ENCODE measurements at regions not wholly inside any gene's neighbourhood (a gene's known extent, or its start where the extent isn't known, plus 50 kb on each side); places are given as distances from the start of the nearest gene placed in this dataset.

DNA sequence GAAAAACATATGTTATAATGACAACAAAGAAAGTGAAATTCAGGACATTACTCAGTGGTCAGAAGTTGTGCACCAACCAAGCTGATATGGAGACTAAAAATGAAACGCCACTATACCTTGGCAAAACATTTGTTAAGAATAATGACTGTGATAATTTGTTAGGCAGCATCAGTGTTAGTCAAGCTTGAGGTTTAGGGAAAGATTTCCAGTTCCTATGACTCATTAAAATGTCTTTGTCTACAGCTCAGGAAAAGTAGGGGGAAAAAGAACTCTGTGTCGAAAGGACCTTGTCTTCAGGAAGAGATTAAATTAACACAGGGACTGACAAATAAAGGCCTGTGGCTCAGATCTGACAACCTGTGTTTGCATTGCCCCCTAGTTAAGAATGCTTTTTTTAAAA, 764.1 kb upstream of the SLITRK6 start:
- no peak overlapping the region for H3K27ac ChIP-seq (ENCODE audit: low read length)
- WGBS (ENCODE audit: insufficient coverage, low lambda C conversion rate): 67% methylated on average over 1 of the region's 2 CpGs
- no peaks in the 10 kb centered on the region for H3K9me3 ChIP-seq (ENCODE audit: control insufficient read depth, low read depth, low read length)
- H3K4me1 ChIP-seq (ENCODE audit: control insufficient read depth, insufficient read depth, low read length): no peaks in the 10 kb centered on the region
- no peak overlapping the region for H3K4me3 ChIP-seq (ENCODE audit: low read length)
- H3K36me3 ChIP-seq (ENCODE audit: control insufficient read depth, insufficient read depth, low read length): no peaks in the 10 kb centered on the region
- DNase-seq: no peak
- no peaks in the 10 kb centered on the region for H3K27me3 ChIP-seq (ENCODE audit: control insufficient read depth, insufficient read depth, low read length)

DNA sequence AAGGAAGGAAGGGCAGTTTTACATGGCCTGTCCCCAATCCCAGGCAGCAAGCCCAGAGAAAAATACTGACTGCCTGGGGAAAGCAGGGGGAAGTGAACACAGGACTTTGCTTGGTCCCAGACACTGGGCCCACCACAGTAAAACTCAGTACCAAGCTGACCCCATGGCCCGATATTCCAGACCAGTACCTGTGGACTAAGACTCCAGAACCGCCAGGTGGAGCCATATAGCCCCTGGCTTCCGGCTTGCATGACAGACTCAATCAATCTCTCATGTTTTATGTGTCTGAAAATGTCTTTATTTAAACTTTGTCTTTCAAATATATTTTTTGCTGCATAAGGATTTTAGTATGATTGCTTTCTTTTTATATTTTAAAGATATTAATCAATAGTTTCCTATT, 767.9 kb upstream of the SLITRK6 start:
- H3K4me1 ChIP-seq (ENCODE audit: control insufficient read depth, insufficient read depth, low read length): no peaks in the 10 kb centered on the region

DNA sequence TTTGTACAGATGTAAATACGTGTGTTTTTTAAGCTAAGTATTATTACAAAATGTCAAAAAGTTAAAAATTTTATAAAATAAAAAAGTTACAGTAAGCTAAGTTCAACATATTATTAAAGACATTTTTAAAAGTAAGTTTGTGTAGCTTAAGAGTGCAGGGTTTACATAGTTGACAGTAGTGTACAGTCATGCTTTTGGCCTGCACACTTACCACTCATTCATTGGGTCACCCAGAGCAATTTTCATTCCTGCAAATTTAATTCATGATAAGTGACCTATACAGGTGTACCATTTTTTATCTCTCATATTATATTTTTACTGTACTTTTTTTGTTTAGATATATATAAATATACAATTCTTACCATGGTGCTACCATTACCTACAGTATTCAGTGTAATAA, 769.9 kb upstream of the SLITRK6 start:
- no peaks in the 10 kb centered on the region for H3K4me1 ChIP-seq (ENCODE audit: control insufficient read depth, insufficient read depth, low read length)
- H3K27ac ChIP-seq (ENCODE audit: low read length): no peak overlapping the region
- no peak for DNase-seq
- no peaks in the 10 kb centered on the region for H3K36me3 ChIP-seq (ENCODE audit: control insufficient read depth, insufficient read depth, low read length)
- 86% methylated on average over 1 of the region's 1 CpG for WGBS (ENCODE audit: insufficient coverage, low lambda C conversion rate)
- H3K4me3 ChIP-seq (ENCODE audit: low read length): no peak overlapping the region
- H3K27me3 ChIP-seq (ENCODE audit: control insufficient read depth, insufficient read depth, low read length): no peaks in the 10 kb centered on the region
- H3K9me3 ChIP-seq (ENCODE audit: control insufficient read depth, low read depth, low read length): no peaks in the 10 kb centered on the region

More for the DNA sequence above, 767.9 kb upstream of the SLITRK6 start:
- Histone ChIP-seq H3K9me3 (ENCODE audit: control insufficient read depth, low read depth, low read length) (no peaks in the 10 kb centered on the region), H3K36me3 (ENCODE audit: control insufficient read depth, insufficient read depth, low read length) (no peaks in the 10 kb centered on the region), H3K27me3 (ENCODE audit: control insufficient read depth, insufficient read depth, low read length) (no peaks in the 10 kb centered on the region), H3K4me3 (ENCODE audit: low read length) (no peak overlapping the region), H3K27ac (ENCODE audit: low read length) (no peak overlapping the region)
- WGBS (ENCODE audit: insufficient coverage, low lambda C conversion rate): no CpG with 5 or more reads among the region's 3 CpGs
- DNase-seq: no peak

DNA sequence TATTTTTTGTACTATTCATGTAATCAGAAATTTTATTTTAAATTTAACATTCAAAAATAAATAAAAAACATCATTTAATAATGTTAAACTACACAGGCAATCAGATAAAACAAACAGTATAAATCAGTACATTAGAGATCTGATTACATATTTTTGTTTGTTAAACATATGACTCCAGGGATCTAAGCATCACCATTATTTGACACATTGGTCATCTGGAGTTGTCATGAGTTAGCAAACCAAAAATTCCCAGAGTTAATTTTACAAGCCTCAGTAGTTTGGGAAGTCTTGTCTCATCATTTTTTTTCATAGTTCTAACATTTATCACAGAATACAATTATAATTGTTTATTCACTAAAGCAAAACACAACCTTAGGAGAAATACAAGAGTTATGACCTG, 770.8 kb upstream of the SLITRK6 start:
- Histone ChIP-seq H3K27ac (ENCODE audit: low read length) (no peak overlapping the region), H3K4me1 (ENCODE audit: control insufficient read depth, insufficient read depth, low read length) (no peaks in the 10 kb centered on the region), H3K36me3 (ENCODE audit: control insufficient read depth, insufficient read depth, low read length) (no peaks in the 10 kb centered on the region), H3K27me3 (ENCODE audit: control insufficient read depth, insufficient read depth, low read length) (no peaks in the 10 kb centered on the region), H3K4me3 (ENCODE audit: low read length) (no peak overlapping the region), H3K9me3 (ENCODE audit: control insufficient read depth, low read depth, low read length) (no peaks in the 10 kb centered on the region)
- no peak for DNase-seq

DNA sequence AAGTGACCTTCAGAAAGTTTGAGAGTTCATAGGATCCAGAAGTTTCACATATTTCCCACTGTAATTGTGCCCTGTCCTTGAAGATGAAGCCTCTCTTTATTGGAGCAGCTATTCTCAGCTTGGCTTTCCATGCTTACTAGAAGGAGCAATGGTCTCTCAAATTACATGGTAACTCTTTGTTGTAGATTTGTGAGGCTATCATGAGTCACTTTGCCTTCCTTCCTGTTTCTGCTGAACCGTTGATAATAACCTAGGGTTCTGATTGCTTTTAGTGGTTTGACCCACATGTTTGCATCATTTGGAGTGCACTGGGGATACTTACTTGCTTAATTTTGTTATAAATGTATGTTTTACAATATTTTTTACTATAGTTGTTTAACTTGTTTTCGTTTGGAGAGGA, 772.9 kb upstream of the SLITRK6 start:
- no peaks in the 10 kb centered on the region for H3K36me3 ChIP-seq (ENCODE audit: control insufficient read depth, insufficient read depth, low read length)
- H3K4me1 ChIP-seq (ENCODE audit: control insufficient read depth, insufficient read depth, low read length): no peaks in the 10 kb centered on the region
- 76% methylated on average over 2 of the region's 2 CpGs for WGBS (ENCODE audit: insufficient coverage, low lambda C conversion rate)

DNA sequence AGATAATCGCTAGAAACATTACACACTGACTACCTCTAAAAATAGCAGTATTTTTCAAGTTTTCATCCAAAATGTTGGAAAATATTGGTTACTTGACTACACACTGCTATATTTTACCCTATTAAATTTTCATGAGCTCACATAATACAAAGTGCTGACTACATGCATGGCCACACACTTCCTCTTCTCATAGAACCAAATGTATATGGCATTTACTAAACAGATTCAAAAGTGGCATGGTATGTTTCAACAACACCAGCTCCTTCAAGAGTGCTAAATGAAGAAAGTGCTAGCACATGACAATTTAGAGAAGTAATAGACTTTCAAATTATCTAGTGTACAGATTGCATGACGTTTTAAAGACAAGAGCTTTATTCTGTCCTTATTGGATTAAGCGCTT, 780.4 kb upstream of the SLITRK6 start:
- H3K4me1 ChIP-seq (ENCODE audit: control insufficient read depth, insufficient read depth, low read length): no peaks in the 10 kb centered on the region
- H3K9me3 ChIP-seq (ENCODE audit: control insufficient read depth, low read depth, low read length): no peaks in the 10 kb centered on the region
- H3K4me3 ChIP-seq (ENCODE audit: low read length): no peak overlapping the region
- no peak overlapping the region for H3K27ac ChIP-seq (ENCODE audit: low read length)
- no peaks in the 10 kb centered on the region for H3K27me3 ChIP-seq (ENCODE audit: control insufficient read depth, insufficient read depth, low read length)
- 83% methylated on average over 1 of the region's 3 CpGs for WGBS (ENCODE audit: insufficient coverage, low lambda C conversion rate)
- DNase-seq: no peak
- H3K36me3 ChIP-seq (ENCODE audit: control insufficient read depth, insufficient read depth, low read length): no peaks in the 10 kb centered on the region

More for the DNA sequence above, 772.9 kb upstream of the SLITRK6 start:
- Histone ChIP-seq H3K4me3 (ENCODE audit: low read length) (no peak overlapping the region), H3K9me3 (ENCODE audit: control insufficient read depth, low read depth, low read length) (no peaks in the 10 kb centered on the region), H3K27me3 (ENCODE audit: control insufficient read depth, insufficient read depth, low read length) (no peaks in the 10 kb centered on the region), H3K27ac (ENCODE audit: low read length) (no peak overlapping the region)
- DNase-seq: no peak

DNA sequence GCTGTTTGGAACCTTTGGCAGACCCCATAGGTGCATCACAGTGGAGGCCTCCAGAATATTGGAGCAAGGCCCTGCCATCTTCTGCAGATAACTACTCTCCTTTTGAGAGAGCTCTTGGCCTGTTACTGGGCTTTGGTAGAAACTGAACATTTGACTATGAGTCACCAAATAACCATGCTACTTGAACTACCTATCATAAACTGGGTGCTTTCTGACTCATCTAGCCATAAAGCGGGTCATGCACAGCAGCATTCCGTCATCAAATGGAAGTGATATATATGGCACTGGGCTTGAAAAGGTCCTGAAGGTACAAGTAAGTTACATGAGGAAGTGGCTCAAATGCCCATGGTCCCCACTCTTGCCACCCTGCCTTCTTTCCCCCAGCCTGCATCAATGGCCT, 782.5 kb upstream of the SLITRK6 start:
- WGBS (ENCODE audit: insufficient coverage, low lambda C conversion rate): no CpG with 5 or more reads among the region's 2 CpGs
- H3K9me3 ChIP-seq (ENCODE audit: control insufficient read depth, low read depth, low read length): no peaks in the 10 kb centered on the region
- H3K4me3 ChIP-seq (ENCODE audit: low read length): no peak overlapping the region
- H3K27ac ChIP-seq (ENCODE audit: low read length): no peak overlapping the region
- H3K4me1 ChIP-seq (ENCODE audit: control insufficient read depth, insufficient read depth, low read length): no peaks in the 10 kb centered on the region
- no peak for DNase-seq
- H3K27me3 ChIP-seq (ENCODE audit: control insufficient read depth, insufficient read depth, low read length): no peaks in the 10 kb centered on the region
- H3K36me3 ChIP-seq (ENCODE audit: control insufficient read depth, insufficient read depth, low read length): no peaks in the 10 kb centered on the region

DNA sequence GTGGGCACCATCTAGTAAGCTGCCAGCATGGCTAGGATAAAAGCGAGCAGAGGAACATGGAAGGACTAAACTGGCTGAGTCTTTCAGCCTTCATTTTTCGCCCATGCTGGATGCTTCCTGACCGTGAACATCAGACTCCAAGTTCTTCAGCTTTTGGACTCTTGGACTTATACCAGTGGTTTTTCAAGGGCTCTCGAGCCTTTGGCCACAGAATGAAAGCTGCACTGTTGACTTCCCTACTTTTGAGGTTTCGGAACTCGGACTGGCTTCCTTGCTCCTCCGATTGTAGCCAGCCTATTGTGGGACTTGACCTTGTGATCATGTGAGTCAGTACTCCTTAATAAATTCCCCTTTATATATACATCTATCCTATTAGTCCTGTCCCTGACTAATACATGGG, 785.1 kb upstream of the SLITRK6 start:
- no peaks in the 10 kb centered on the region for H3K27me3 ChIP-seq (ENCODE audit: control insufficient read depth, insufficient read depth, low read length)

DNA sequence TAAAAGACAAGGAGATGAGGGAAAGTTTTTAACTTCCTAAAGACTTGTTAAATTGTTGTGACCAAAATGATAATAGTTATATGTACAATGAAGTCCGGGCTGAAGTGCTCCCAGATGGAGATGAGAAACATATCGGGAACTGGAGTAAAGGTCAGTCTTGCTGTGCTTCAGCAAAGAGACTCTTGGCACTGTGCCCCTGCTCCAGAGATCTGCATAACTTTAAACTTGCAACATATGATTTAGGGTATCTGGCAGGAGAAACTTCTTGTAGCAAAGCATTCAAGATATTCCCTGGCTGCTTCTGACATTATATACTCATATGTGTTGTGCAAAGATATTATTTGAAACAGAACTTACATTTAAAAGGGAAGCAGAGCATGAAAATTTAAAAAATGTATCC, 786.6 kb upstream of the SLITRK6 start:
- H3K36me3 ChIP-seq (ENCODE audit: control insufficient read depth, insufficient read depth, low read length): no peaks in the 10 kb centered on the region
- no CpG with 5 or more reads among the region's 2 CpGs for WGBS (ENCODE audit: insufficient coverage, low lambda C conversion rate)
- no peaks in the 10 kb centered on the region for H3K9me3 ChIP-seq (ENCODE audit: control insufficient read depth, low read depth, low read length)
- no peak overlapping the region for H3K4me3 ChIP-seq (ENCODE audit: low read length)
- DNase-seq: peak; percentile 40 to 41
- no peaks in the 10 kb centered on the region for H3K27me3 ChIP-seq (ENCODE audit: control insufficient read depth, insufficient read depth, low read length)
- no peak overlapping the region for H3K27ac ChIP-seq (ENCODE audit: low read length)
- no peaks in the 10 kb centered on the region for H3K4me1 ChIP-seq (ENCODE audit: control insufficient read depth, insufficient read depth, low read length)

More for the DNA sequence above, 785.1 kb upstream of the SLITRK6 start:
- DNase-seq: no peak
- no CpG with 5 or more reads among the region's 7 CpGs for WGBS (ENCODE audit: insufficient coverage, low lambda C conversion rate)
- Histone ChIP-seq H3K4me3 (ENCODE audit: low read length) (no peak overlapping the region), H3K27ac (ENCODE audit: low read length) (no peak overlapping the region), H3K36me3 (ENCODE audit: control insufficient read depth, insufficient read depth, low read length) (no peaks in the 10 kb centered on the region), H3K4me1 (ENCODE audit: control insufficient read depth, insufficient read depth, low read length) (no peaks in the 10 kb centered on the region), H3K9me3 (ENCODE audit: control insufficient read depth, low read depth, low read length) (no peaks in the 10 kb centered on the region)

DNA sequence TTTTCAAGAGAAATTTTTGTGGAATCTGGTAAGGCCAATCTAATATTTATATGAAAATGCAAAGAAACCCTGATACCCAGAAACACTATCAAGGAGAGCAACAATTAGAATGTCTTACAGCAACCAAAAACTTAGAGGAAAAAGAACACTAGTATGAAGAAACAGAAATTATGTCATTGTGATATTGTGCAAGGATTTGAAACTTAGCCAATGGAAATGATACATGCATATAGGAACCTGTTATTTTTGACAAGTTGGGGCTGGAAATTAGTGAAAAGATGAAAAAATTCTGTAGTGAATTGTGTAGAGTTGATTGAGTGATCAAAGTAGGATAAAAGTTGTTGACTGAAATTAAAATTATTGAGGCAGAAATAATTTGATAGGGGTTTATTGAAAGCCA, 792.6 kb upstream of the SLITRK6 start:
- Histone ChIP-seq H3K4me3 (ENCODE audit: low read length) (no peak overlapping the region), H3K4me1 (ENCODE audit: control insufficient read depth, insufficient read depth, low read length) (no peaks in the 10 kb centered on the region), H3K9me3 (ENCODE audit: control insufficient read depth, low read depth, low read length) (no peaks in the 10 kb centered on the region), H3K27me3 (ENCODE audit: control insufficient read depth, insufficient read depth, low read length) (no peaks in the 10 kb centered on the region), H3K27ac (ENCODE audit: low read length) (no peak overlapping the region), H3K36me3 (ENCODE audit: control insufficient read depth, insufficient read depth, low read length) (no peaks in the 10 kb centered on the region)
- DNase-seq: no peak

DNA sequence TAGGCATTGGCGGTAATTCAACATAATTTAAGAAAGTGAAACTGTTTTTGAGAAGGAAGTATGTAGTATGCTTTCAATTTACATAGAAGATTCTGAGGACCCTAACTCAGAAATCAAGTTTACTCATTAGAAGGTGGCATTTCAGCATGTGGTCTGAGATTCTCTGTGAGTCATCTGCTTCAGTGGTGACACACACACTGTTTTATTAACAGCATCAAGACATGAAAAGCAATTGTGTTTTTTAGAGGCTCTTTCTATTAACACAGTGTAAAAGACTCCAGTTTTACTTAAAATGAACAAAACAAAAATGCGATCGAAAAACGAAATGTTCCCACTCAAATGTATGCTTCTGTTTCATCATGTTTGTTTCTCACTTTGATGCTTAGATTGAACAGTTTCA, 802.1 kb upstream of the SLITRK6 start:
- no peaks in the 10 kb centered on the region for H3K4me1 ChIP-seq (ENCODE audit: control insufficient read depth, insufficient read depth, low read length)
- no peaks in the 10 kb centered on the region for H3K9me3 ChIP-seq (ENCODE audit: control insufficient read depth, low read depth, low read length)
- H3K27me3 ChIP-seq (ENCODE audit: control insufficient read depth, insufficient read depth, low read length): no peaks in the 10 kb centered on the region
- 92% methylated on average over 3 of the region's 4 CpGs for WGBS (ENCODE audit: insufficient coverage, low lambda C conversion rate)
- no peak overlapping the region for H3K27ac ChIP-seq (ENCODE audit: low read length)
- no peaks in the 10 kb centered on the region for H3K36me3 ChIP-seq (ENCODE audit: control insufficient read depth, insufficient read depth, low read length)
- no peak for DNase-seq
- H3K4me3 ChIP-seq (ENCODE audit: low read length): no peak overlapping the region
